Activated CD4-positive, alpha-beta memory T cell treated with anti-CD3 and anti-CD28 coated beads for 36 hours (primary cell): ENCODE measurements at regions not wholly inside any gene's neighbourhood (a gene's known extent, or its start where the extent isn't known, plus 50 kb on each side); places are given as distances from the start of the nearest gene placed in this dataset.

ENCODE experiments used
- CTCF ChIA-PET: fragments of 350-600 bp; sonication (Branson Sonifier 250); formaldehyde crosslinking; loops from one replicate; lab custom pipeline; 2021; ENCODE audit warnings: antibody characterized with exemption, inconsistent platforms; lab: Charles Lee
- POLR2A ChIA-PET: fragments of 350-600 bp; sonication (Branson Sonifier 250); formaldehyde crosslinking; loops from one replicate; lab custom pipeline; 2021; ENCODE audit warnings: antibody characterized with exemption; lab: Charles Lee
- DNase-seq: peaks from one replicate; pipeline ENCODE4 v3.0.0-alpha.2; 2020
- H3K27ac Mint-ChIP-seq: one replicate; pipeline ENCODE4 v1.8.0; 2021; ENCODE audit warnings: mixed read lengths
- H3K27me3 Mint-ChIP-seq: one replicate; pipeline ENCODE4 v1.8.0; 2021; ENCODE audit warnings: mixed read lengths
- H3K36me3 Mint-ChIP-seq: one replicate; pipeline ENCODE4 v1.8.0; 2021; ENCODE audit warnings: mixed read lengths
- H3K4me1 Mint-ChIP-seq: one replicate; pipeline ENCODE4 v1.8.0; 2021; ENCODE audit warnings: low read depth, mixed read lengths
- H3K4me3 Mint-ChIP-seq: one replicate; pipeline ENCODE4 v1.8.0; 2021; ENCODE audit warnings: mild to moderate bottlenecking, mixed read lengths
- H3K9me3 Mint-ChIP-seq: one replicate; pipeline ENCODE4 v1.8.0; 2021; ENCODE audit warnings: mixed read lengths
- intact Hi-C: fragments of 100-400 bp; cut with micrococcal nuclease; formaldehyde crosslinking; loops from one replicate; pipeline ENCODE4 v1.15.1; 2023

DNA sequence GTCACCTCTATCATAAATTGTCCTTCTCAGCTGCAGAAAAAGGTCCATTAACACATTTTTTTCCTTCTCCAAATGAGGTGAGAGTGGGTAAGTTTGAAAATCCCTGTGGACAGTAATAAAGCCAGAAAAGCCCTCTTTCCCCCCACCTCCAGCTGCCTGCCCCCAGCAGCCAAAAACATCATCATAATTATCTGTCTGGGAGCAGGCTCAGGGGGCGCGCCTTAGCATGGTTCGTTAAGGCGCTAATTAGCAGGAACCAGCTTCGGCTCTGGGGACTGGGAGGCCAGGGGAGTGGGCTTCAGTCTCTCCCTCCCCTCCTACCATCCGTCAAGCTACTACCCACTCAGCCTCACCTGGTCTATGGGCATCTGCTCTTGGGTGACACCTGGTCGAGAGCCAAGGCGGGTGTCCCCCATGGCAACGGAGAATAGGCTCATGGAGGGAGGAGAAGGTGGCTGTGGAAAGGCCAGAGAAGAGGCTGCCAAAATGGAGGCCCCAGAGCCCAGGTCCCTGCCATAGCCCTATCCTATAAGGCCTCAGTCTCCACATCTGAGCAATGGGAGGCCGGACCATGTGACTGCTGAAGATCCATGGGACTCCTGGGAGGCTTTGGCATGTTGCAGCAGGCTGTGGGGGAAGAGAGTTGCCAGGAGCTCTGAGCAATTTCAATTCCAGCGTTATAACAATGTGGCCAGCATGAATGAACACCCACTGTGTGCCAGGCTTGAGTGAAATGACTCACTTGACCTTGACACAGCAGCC, 140.1 kb upstream of the LINGO1 start:
- CTCF ChIA-PET, result no interaction called here
- no peak overlapping the region for H3K4me3 Mint-ChIP-seq
- POLR2A ChIA-PET, result no interaction called here

DNA sequence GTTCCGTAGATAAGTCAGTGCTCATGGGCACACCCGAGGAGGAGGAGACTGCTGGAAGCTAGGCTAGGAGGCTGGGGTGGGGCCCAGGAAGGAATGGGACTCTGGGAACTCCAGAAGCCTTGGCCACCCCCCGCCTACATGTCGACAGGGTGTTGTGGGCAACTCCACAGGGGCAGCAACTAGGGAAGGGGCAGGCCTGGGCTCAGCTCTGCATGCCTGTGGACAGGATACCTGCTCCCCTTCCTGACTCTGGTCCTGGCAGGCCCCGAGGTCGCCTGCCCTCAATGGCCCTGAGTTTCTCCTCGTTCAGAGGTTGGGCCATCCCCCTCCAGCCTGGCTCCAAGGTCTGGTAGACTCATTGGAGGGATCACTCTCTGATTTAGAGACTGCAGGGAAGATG, 138.9 kb upstream of the LINGO1 start:
- peaks cover 4% of the 10 kb centered on the region for H3K27me3 Mint-ChIP-seq
- no peaks in the 10 kb centered on the region for H3K4me1 Mint-ChIP-seq
- no peaks in the 10 kb centered on the region for H3K36me3 Mint-ChIP-seq
- ChIA-PET POLR2A (no interaction called here), CTCF (no interaction called here)
- H3K9me3 Mint-ChIP-seq, result no peaks in the 10 kb centered on the region
- intact Hi-C loops, result no loop called here
- H3K4me3 Mint-ChIP-seq, result no peak overlapping the region
- no peak for DNase-seq
- H3K27ac Mint-ChIP-seq, result no peak overlapping the region

More for the DNA sequence above, 140.1 kb upstream of the LINGO1 start:
- no peaks in the 10 kb centered on the region for H3K4me1 Mint-ChIP-seq
- no peaks in the 10 kb centered on the region for H3K9me3 Mint-ChIP-seq
- no peak for DNase-seq
- H3K27me3 Mint-ChIP-seq, result no peaks in the 10 kb centered on the region
- intact Hi-C loops, result no loop called here
- no peaks in the 10 kb centered on the region for H3K36me3 Mint-ChIP-seq
- no peak overlapping the region for H3K27ac Mint-ChIP-seq

DNA sequence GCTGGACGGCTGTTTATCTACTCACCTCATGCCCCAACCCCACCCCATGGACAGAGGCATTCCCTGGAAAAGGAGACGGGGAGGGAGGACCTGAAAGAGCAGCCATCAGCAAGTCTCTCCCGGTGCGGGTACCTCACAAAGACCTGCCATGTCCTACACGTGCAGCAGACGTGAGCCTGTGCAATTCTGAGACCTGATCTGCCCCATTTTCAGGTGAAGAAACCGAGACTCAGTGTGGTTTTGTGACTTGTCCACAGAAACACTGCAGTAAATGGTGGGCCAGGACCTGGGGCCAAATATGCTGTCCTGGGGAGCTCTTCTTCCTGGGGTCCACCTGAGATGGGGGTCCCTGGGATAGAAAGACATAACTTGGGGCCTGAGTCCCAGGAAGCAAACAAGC, 137.0 kb upstream of the LINGO1 start:
- Mint-ChIP-seq H3K9me3 (no peaks in the 10 kb centered on the region), H3K27me3 (peaks cover 9% of the 10 kb centered on the region), H3K4me1 (no peaks in the 10 kb centered on the region), H3K27ac (no peak overlapping the region), H3K36me3 (no peaks in the 10 kb centered on the region), H3K4me3 (no peak overlapping the region)
- intact Hi-C loops, result no loop called here
- ChIA-PET POLR2A (no interaction called here), CTCF (no interaction called here)
- DNase-seq, result no peak

DNA sequence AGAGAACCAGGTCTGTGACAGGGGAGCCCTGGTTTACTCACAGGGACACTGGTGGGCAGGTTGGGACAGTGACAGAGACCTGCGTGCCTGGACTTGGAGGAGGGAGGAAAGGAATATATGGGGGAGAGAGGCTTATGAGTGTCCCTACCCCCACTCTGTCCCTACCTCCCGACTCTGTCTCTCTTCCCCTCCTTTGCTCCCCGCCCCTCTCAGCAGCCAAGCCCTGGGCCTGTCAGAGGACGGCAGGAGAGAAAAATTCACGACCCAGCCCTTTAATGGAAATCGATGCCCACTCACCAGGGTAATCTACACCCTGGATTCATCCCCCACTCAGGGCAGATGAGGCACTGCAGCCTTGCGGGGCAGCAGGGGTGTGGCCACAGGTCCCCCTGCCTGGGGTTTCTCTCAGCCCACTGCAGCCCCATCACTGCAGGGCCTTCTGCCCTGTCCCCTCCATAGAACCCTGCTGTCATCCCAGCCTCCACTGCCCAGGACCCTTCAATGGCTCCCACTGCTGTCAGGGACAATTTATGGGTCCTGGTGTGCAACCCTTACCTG, 135.9 kb upstream of the LINGO1 start:
- Mint-ChIP-seq H3K9me3 (no peaks in the 10 kb centered on the region), H3K36me3 (no peaks in the 10 kb centered on the region), H3K4me1 (no peaks in the 10 kb centered on the region), H3K27ac (no peak overlapping the region), H3K27me3 (peaks cover 10% of the 10 kb centered on the region), H3K4me3 (no peak overlapping the region)
- intact Hi-C loops, result no loop called here
- ChIA-PET POLR2A (no interaction called here), CTCF (interaction anchor here (0.8 kb wide), 1 partner anchor 324 kb away, joined by 3 read pairs; no protein-coding TSS in a partner anchor)
- DNase-seq, result no peak

DNA sequence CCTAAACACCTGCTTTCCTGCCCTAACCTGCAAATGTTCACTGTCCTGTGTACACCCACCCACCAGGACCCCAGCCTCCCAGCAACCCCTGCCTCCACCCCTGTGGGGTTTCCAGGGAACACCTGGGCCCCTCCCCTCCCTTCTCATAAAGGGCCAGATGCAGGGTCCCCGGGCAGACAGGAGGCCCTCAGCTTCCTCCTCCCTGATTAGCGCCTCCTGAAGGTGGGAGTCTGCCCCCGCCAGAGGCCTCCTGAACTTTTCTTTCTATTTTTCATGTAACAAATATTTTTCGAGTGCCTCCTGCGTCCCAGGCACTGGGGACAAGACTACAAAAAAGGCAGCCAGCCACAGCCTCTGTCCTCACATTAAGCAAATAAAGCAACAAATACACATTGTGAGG, 135.4 kb upstream of the LINGO1 start:
- Mint-ChIP-seq H3K27ac (no peak overlapping the region), H3K27me3 (peaks cover 10% of the 10 kb centered on the region), H3K9me3 (no peaks in the 10 kb centered on the region), H3K4me1 (no peaks in the 10 kb centered on the region), H3K4me3 (no peak overlapping the region), H3K36me3 (no peaks in the 10 kb centered on the region)
- ChIA-PET CTCF (interaction anchor here (0.8 kb wide), 1 partner anchor 324 kb away, joined by 3 read pairs; no protein-coding TSS in a partner anchor), POLR2A (no interaction called here)
- no peak for DNase-seq
- intact Hi-C loops, result no loop called here

DNA sequence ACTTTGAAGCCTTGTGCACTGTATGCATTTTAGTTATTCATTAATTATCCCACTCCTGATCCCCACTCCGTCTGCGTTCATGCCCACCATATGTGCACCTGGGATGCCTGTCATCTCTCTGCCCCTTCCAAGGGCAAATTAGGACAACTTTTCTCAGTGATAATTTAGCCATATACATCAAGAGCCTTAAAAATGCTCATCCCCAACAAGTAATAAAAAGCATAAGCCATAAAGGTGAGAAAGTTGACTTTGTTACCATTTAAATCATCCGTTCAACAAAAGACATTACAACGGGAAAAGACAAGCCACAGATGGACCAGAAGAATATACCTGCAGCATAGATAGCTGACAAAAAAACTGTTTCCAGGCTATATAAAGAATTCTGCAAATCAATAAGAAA, 131.4 kb upstream of the LINGO1 start:
- no peak overlapping the region for H3K27ac Mint-ChIP-seq
- peaks cover 10% of the 10 kb centered on the region for H3K27me3 Mint-ChIP-seq
- H3K36me3 Mint-ChIP-seq, result no peaks in the 10 kb centered on the region
- no peaks in the 10 kb centered on the region for H3K9me3 Mint-ChIP-seq
- ChIA-PET CTCF (no interaction called here), POLR2A (no interaction called here)
- no peak for DNase-seq
- intact Hi-C loops, result no loop called here
- H3K4me1 Mint-ChIP-seq, result no peaks in the 10 kb centered on the region
- H3K4me3 Mint-ChIP-seq, result no peak overlapping the region

DNA sequence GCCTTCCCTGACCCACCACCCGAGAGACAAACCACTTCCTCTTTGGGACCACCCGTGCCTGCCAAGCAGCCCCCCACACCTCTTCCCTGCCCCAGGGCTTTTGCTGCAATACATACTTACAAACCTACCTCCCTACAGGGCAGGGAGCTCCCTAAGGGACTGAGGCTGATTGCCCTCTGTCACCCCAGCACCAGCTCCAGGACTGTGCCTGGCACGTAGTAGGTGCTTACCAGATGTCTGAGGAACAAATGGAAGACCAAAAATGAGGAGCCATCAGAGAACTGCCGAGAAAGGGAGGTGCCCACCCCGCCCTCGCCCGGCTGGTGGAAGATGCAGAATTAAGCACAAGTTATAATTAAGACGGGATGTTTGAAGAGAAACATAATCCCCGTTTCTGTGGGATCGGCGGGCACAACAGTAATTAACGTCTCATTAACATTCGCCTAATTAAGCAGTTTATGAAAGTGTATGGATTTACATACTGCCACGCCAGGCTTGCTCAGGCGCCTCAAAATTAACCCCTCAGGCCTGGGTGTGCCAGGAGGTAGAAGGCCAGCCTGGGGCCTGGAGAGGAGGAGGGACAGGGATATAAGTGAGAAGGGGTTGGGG, 130.1 kb upstream of the LINGO1 start:
- peaks cover 10% of the 10 kb centered on the region for H3K27me3 Mint-ChIP-seq
- ChIA-PET CTCF (no interaction called here), POLR2A (no interaction called here)
- H3K9me3 Mint-ChIP-seq, result no peaks in the 10 kb centered on the region
- intact Hi-C loops, result no loop called here
- no peak overlapping the region for H3K27ac Mint-ChIP-seq
- no peak overlapping the region for H3K4me3 Mint-ChIP-seq
- DNase-seq, result no peak
- H3K4me1 Mint-ChIP-seq, result no peaks in the 10 kb centered on the region
- H3K36me3 Mint-ChIP-seq, result no peaks in the 10 kb centered on the region

DNA sequence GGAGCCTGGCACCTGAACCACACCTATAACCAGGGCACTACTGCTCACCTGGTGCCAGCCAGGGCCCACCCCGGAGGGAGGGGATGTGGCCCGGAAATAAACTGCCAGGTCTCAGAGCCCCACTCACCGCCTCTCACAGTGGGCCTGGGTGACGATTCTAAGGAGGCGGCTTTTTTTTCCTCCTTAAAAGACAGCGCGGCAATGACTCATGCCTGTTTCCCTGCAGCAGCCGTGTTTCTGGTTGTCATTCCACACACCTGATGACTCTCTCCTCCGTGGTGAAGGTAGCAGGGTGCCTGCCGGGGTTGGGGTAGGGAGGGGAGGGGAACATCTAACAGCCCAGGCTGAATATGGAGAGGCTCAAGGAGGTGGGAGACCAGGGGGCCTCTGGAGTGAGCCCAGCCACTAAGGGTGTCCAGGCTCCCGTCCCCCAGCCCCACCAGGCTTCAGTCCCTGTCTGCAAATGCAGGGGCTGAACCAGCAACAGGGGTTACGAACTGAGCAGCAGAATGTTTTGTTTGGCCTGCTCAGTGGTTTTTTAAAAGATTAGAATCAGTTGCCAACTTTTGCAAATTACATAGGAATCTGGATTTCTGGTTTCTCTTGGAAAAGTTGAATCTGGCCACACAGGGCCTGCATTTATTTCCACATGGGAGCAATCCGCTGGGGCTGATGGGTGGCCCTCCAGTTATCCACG, 127.3 kb upstream of the LINGO1 start:
- H3K9me3 Mint-ChIP-seq, result no peaks in the 10 kb centered on the region
- intact Hi-C loops, result no loop called here
- no peak overlapping the region for H3K4me3 Mint-ChIP-seq
- ChIA-PET CTCF (no interaction called here), POLR2A (no interaction called here)
- no peaks in the 10 kb centered on the region for H3K36me3 Mint-ChIP-seq
- DNase-seq, result no peak
- H3K27ac Mint-ChIP-seq, result no peak overlapping the region
- H3K4me1 Mint-ChIP-seq, result no peaks in the 10 kb centered on the region
- H3K27me3 Mint-ChIP-seq, result peaks cover 3% of the 10 kb centered on the region

DNA sequence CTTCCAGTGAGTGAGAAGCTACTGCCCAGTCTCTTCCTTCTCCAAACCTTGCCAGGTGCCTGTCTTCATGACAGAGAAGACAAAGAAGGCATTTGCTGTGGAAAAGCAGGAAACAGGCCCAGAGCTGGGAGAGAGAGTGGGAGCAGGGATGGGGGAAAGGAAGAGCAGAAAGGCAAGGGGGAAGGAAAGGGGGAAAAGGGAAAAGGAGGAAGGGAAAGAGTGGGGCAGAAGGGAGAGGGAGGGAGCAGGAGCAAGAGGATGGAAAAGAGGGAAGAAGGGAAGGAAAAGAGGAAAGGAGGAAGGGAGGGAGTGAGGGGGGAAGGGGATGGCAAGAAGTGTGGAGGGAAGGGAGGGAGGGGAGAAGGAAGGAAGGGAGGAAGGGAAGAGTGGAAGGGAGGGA, 121.2 kb upstream of the LINGO1 start:
- no peaks in the 10 kb centered on the region for H3K4me1 Mint-ChIP-seq
- ChIA-PET POLR2A (no interaction called here), CTCF (no interaction called here)
- no peak overlapping the region for H3K4me3 Mint-ChIP-seq
- no peaks in the 10 kb centered on the region for H3K9me3 Mint-ChIP-seq
- peaks cover 2% of the 10 kb centered on the region for H3K27me3 Mint-ChIP-seq
- H3K36me3 Mint-ChIP-seq, result no peaks in the 10 kb centered on the region
- no peak overlapping the region for H3K27ac Mint-ChIP-seq
- DNase-seq, result no peak
- intact Hi-C loops, result no loop called here

DNA sequence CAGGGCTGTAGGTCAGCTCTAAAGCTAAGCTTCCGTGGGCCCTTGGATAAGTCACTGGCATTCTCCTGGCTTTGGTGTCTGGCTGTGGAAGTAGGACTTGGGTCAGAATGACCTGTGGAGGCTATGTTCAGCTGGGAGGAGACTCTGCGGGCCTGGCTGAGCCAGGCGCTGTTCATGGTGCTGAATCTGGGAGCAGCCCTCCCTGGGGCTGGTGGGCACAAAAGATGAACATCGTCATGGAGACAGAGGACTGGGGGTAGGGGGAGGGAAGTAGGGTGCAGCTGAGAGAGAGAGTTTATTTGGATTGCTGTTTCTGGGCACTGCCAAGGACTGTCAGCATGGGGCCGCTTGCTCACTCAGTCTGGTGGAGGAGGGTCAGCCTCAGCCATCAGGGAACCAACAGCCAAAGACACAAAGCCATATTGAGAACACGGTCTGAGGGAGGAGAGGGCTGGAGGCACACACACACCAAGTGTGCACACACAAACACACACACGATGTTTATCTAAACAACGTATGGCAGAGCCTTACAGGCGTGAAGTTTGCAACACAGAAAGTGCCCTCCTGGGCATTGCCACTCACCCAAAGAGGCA, 120.7 kb upstream of the LINGO1 start:
- no peak overlapping the region for H3K27ac Mint-ChIP-seq
- CTCF ChIA-PET, result no interaction called here

DNA sequence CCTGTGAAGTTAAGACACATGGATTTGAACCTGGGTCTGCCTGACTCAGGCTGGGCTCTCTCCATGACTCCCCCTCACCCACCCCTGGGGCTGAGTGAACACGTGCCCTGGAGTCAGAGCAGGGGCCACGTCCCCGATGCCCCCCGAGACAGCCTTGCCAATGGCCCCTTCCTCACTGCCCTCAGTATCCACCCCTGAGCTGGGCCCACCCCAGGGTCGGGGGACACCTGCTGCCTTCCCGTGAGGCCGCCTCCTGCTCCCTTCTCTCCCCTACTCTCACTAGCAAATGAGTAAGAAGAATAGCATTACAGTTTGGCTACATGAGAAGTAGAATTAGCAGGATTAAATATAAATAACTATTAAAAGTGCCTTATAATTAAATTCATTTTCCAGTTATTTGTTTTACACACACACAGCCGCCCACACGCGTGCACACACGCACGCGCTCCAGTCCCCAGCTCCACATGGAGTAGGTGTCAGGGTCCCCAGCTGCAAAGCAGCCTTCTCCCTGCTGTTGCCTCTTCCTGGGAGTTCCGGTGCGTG, 117.4 kb upstream of the LINGO1 start:
- Mint-ChIP-seq H3K4me1 (peaks cover 3% of the 10 kb centered on the region), H3K4me3 (no peak overlapping the region), H3K36me3 (no peaks in the 10 kb centered on the region), H3K27ac (no peak overlapping the region), H3K9me3 (no peaks in the 10 kb centered on the region), H3K27me3 (peaks cover 2% of the 10 kb centered on the region)
- no peak for DNase-seq
- CTCF ChIA-PET, result no interaction called here
- intact Hi-C loops, result no loop called here
- POLR2A ChIA-PET, result no interaction called here

More for the DNA sequence above, 120.7 kb upstream of the LINGO1 start:
- H3K36me3 Mint-ChIP-seq, result no peaks in the 10 kb centered on the region
- intact Hi-C loops, result no loop called here
- H3K27me3 Mint-ChIP-seq, result peaks cover 2% of the 10 kb centered on the region
- no peaks in the 10 kb centered on the region for H3K4me1 Mint-ChIP-seq
- H3K9me3 Mint-ChIP-seq, result no peaks in the 10 kb centered on the region
- POLR2A ChIA-PET, result no interaction called here
- DNase-seq, result no peak
- no peak overlapping the region for H3K4me3 Mint-ChIP-seq
